ENCODE measurements at regions not wholly inside any gene's neighbourhood (a gene's known extent, or its start where the extent isn't known, plus 50 kb on each side); places are given as distances from the start of the nearest gene placed in this dataset.

DNA sequence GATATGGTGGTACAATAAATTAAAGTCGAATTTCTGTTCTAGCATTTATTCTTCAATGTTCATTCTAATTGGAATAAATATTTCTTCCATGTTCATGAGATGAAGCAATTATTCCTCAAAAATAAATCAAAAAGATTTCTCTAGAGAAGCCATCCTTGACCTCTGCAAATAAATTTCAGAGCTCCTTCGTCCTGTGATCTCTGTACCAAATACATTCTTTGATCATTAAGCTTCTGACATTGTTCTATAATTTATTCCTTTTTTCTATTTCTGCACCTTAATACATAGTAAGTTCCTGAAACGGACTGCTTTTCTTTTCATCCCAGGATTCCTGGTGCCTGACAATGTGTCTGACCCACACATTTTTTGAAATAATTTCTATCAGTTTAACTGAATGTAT, 1039.3 kb upstream of the TYRP1 start:
- no peaks in the 10 kb centered on the region for H3K27me3 ChIP-seq (ENCODE audit: control insufficient read depth in 2 of 2, insufficient read depth in 2 of 2, low read length in 2 of 2)
- CTCF ChIA-PET: no interaction called here
- no peak for FAIRE-seq
- H3K27ac ChIP-seq (ENCODE audit: insufficient read depth, low read depth, low read length): no peak overlapping the region
- POLR2A ChIA-PET: no interaction called here
- H3K9me3 ChIP-seq (replicated peaks; ENCODE audit: control insufficient read depth, insufficient read depth, low read length): no peaks in the 10 kb centered on the region
- no peaks in the 10 kb centered on the region for H3K4me1 ChIP-seq (ENCODE audit: control insufficient read depth, extremely low read depth, insufficient read depth, low read length)
- intact Hi-C loops (cut with micrococcal nuclease) (no loop called here), dilution Hi-C loops (cut with MboI; ENCODE audit: extremely low pct_ligation_motif_present, low sequenced_read_pairs) (no loop called here)
- H2AFZ ChIP-seq (ENCODE audit: low read depth, low read length): no peak overlapping the region
- no peak for DNase-seq (ENCODE audit: low read depth, low spot score)
- H3K79me2 ChIP-seq (ENCODE audit: control insufficient read depth, insufficient read depth, low read length): no peaks in the 10 kb centered on the region
- TF ChIP-seq, protein P1, sequence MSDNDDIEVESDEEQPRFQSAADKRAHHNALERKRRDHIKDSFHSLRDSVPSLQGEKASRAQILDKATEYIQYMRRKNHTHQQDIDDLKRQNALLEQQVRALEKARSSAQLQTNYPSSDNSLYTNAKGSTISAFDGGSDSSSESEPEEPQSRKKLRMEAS (IDR thresholded peaks at IDR 0.05; ENCODE audit: insufficient read depth, insufficient read length): no peak
- TF ChIP-seq GATA2 (IDR thresholded peaks at IDR 0.05; ENCODE audit: insufficient read depth, insufficient read length, low read depth, low read length) (no peak), FOS (IDR thresholded peaks at IDR 0.05; ENCODE audit: borderline replicate concordance, insufficient read depth, low read length) (no peak), POLR2A (IDR thresholded peaks at IDR 0.05; ENCODE audit: low read depth, low read length) (no peak), JUN (IDR thresholded peaks at IDR 0.05; ENCODE audit: borderline replicate concordance, insufficient read depth, insufficient read length, low read depth) (no peak), EZH2 (IDR thresholded peaks at IDR 0.05; ENCODE audit: borderline replicate concordance, low read depth, low read length, severe bottlenecking) (no peak), MYC (IDR thresholded peaks at IDR 0.05; ENCODE audit: low read depth, low read length) (no peak), POLR2AphosphoS5 (IDR thresholded peaks at IDR 0.05; ENCODE audit: insufficient read depth, low read depth, low read length) (no peak)
- TF ChIP-seq, protein P2, sequence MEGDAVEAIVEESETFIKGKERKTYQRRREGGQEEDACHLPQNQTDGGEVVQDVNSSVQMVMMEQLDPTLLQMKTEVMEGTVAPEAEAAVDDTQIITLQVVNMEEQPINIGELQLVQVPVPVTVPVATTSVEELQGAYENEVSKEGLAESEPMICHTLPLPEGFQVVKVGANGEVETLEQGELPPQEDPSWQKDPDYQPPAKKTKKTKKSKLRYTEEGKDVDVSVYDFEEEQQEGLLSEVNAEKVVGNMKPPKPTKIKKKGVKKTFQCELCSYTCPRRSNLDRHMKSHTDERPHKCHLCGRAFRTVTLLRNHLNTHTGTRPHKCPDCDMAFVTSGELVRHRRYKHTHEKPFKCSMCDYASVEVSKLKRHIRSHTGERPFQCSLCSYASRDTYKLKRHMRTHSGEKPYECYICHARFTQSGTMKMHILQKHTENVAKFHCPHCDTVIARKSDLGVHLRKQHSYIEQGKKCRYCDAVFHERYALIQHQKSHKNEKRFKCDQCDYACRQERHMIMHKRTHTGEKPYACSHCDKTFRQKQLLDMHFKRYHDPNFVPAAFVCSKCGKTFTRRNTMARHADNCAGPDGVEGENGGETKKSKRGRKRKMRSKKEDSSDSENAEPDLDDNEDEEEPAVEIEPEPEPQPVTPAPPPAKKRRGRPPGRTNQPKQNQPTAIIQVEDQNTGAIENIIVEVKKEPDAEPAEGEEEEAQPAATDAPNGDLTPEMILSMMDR (IDR thresholded peaks at IDR 0.05; ENCODE audit: extremely low read depth in 1 of 2, insufficient read depth in 1 of 2, low read depth in 1 of 2, low read length in 2 of 2): no peak
- H3K9me1 ChIP-seq (replicated peaks; ENCODE audit: control insufficient read depth, extremely low read depth, insufficient read depth, low read length): no peaks in the 10 kb centered on the region
- H3K36me3 ChIP-seq (ENCODE audit: control insufficient read depth in 2 of 2, extremely low read depth in 1 of 2, insufficient read depth in 2 of 2, low read length in 2 of 2): no peaks in the 10 kb centered on the region
- no peak overlapping the region for H3K9ac ChIP-seq (replicated peaks; ENCODE audit: extremely low read depth, insufficient read depth, low read length)
- H3K4me3 ChIP-seq (replicated peaks in 1 of 3; ENCODE audit: insufficient read depth in 1 of 3, low read depth in 1 of 3, low read length in 3 of 3): no peak overlapping the region
- H4K20me1 ChIP-seq (replicated peaks; ENCODE audit: control insufficient read depth, extremely low read depth, insufficient read depth, low read length): no peaks in the 10 kb centered on the region
- no peak overlapping the region for H3K4me2 ChIP-seq (ENCODE audit: insufficient read depth, low read length)
- BruUV-seq (replicated peaks): no TSS peak
